Fibroblast of pulmonary artery (primary cell): ENCODE measurements at regions not wholly inside any gene's neighbourhood (a gene's known extent, or its start where the extent isn't known, plus 50 kb on each side); places are given as distances from the start of the nearest gene placed in this dataset.

ENCODE experiments used
- DNase-seq: peaks from one replicate; pipeline ENCODE4 v3.0.0-alpha.2; 2010; ENCODE audit warnings: low read depth
- H3K4me3 ChIP-seq: replicated peaks from 2 replicates; pipeline ENCODE4 v1.5.1; 2011; ENCODE audit warnings: low read depth, mild to moderate bottlenecking, control low read depth, low read length, moderate library complexity
- CTCF ChIP-seq: IDR thresholded peaks from 2 replicates; pipeline ENCODE4 v1.5.1; 2011; ENCODE audit warnings: mild to moderate bottlenecking, control low read depth, low read length, inconsistent platforms; ENCODE audit errors: missing control alignments

- no peak overlapping the region for H3K4me3 ChIP-seq
- no peak for DNase-seq
- TF ChIP-seq CTCF, result no peak
These were observed 308.4 kb downstream of the SKIDA1 start for GRCh38 chr10:21217107-21217506.

GRCh38 chr10:21214329-21214728 is 311.2 kb downstream of the SKIDA1 start:
- no peak for DNase-seq
- TF ChIP-seq CTCF, result no peak
- no peak overlapping the region for H3K4me3 ChIP-seq

- no peak for TF ChIP-seq CTCF
- H3K4me3 ChIP-seq, result no peak overlapping the region
- no peak for DNase-seq
These were observed 312.1 kb downstream of the SKIDA1 start for GRCh38 chr10:21213381-21213780.

GRCh38 chr10:21212912-21213311 is 312.6 kb downstream of the SKIDA1 start:
- TF ChIP-seq CTCF, result no peak
- DNase-seq, result no peak
- no peak overlapping the region for H3K4me3 ChIP-seq

- DNase-seq, result no peak
- TF ChIP-seq CTCF, result no peak
- no peak overlapping the region for H3K4me3 ChIP-seq
These were observed 313.1 kb downstream of the SKIDA1 start for GRCh38 chr10:21212348-21212747.

GRCh38 chr10:21209495-21209894 is 312.4 kb upstream of the NEBL start:
- no peak overlapping the region for H3K4me3 ChIP-seq
- DNase-seq, result no peak
- no peak for TF ChIP-seq CTCF

- H3K4me3 ChIP-seq, result no peak overlapping the region
- TF ChIP-seq CTCF, result no peak
- no peak for DNase-seq
These were observed 311.7 kb upstream of the NEBL start for GRCh38 chr10:21208666-21209316.
